ENCODE measurements at regions not wholly inside any gene's neighbourhood (a gene's known extent, or its start where the extent isn't known, plus 50 kb on each side); places are given as distances from the start of the nearest gene placed in this dataset.
"Not testable (repeated sequence)": the region's sequence is repeated elsewhere in the genome, so short reads cannot be mapped to it uniquely, and the experiment has no call there.

DNA sequence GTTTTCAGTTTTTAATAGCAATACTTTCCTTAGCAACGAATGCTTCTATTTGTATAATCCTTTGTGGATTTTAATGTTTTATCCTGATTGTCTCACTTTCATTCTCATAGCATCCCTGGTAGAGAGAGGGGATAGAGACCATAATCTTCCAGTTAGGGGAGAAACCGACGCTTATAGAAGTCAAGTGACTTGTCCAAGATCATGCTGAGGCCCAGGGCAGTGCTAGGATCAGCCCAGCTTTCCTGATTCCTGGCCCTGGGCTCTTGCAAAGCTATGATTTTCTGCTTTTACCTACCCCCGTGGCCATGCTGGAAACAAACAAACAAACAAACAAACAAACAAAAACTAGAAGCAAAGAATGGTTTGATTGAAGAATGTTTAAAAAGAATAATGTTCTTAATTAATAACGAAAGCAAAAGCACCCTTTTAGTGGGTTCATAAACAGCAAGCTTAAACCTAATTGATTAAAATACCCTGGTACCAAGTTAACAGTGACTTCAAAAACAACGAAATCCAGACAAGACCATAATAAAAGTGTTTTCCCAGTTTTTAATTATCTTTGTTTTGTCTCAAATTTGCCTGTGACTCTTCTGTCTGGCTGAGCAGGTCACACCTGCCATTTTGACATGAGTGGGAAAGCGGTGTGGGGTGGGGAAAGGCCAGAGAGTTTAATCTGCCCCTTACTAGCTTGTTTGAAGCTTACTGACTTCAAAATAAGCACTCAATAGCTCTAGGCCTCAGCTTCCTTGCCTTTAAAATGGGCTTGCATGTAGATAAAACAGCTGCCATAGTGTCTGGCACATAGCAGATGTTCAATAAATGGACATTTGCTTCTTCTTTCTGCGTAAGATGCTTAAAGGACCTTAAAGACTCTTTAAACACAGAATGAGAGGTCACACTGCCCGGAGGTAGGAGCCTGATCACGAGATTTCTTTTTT lies 116.6 kb upstream of the MYCN start:
- Histone ChIP-seq H3K9me3 (no peaks in the 10 kb centered on the region), H3K36me3 (no peaks in the 10 kb centered on the region), H3K27ac (no peak overlapping the region), H3K4me1 (no peaks in the 10 kb centered on the region), H3K4me3 (no peak overlapping the region), H3K27me3 (no peaks in the 10 kb centered on the region)
- 80 to 82% methylated on average over 10 of the region's 10 CpGs for WGBS, 2 donors
- ATAC-seq (ENCODE audit: low FRiP score in 2 of 2) (no peak), DNase-seq (no peak)
- TF ChIP-seq POLR2AphosphoS5 (IDR thresholded peaks at IDR 0.05) (no peak), POLR2A (IDR thresholded peaks at IDR 0.05) (no peak), EP300 (IDR thresholded peaks at IDR 0.05) (no peak)
- TF ChIP-seq, protein P1, sequence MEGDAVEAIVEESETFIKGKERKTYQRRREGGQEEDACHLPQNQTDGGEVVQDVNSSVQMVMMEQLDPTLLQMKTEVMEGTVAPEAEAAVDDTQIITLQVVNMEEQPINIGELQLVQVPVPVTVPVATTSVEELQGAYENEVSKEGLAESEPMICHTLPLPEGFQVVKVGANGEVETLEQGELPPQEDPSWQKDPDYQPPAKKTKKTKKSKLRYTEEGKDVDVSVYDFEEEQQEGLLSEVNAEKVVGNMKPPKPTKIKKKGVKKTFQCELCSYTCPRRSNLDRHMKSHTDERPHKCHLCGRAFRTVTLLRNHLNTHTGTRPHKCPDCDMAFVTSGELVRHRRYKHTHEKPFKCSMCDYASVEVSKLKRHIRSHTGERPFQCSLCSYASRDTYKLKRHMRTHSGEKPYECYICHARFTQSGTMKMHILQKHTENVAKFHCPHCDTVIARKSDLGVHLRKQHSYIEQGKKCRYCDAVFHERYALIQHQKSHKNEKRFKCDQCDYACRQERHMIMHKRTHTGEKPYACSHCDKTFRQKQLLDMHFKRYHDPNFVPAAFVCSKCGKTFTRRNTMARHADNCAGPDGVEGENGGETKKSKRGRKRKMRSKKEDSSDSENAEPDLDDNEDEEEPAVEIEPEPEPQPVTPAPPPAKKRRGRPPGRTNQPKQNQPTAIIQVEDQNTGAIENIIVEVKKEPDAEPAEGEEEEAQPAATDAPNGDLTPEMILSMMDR (IDR thresholded peaks at IDR 0.05), result no peak

DNA sequence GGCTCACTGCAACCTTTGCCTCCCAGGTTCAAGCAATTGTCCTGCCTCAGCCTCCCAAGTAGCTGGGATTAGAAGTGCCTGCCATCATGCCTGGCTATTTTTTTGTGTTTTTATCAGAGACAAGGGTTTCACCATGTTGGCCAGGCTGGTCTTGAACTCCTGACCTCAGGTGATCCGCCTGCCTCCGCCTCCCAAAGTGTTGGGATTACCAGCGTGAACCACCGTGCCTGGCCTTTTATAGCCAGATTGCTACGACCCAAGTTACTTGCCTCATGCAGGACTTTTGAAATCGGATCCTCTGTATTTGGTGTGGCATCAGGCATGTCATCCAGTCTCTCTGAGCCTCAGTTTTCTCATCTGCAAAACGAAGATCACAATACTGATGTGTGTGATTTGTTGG lies 115.9 kb upstream of the MYCN start:
- not testable (repeated sequence) for H3K27ac ChIP-seq; H3K27me3 ChIP-seq; ATAC-seq (ENCODE audit: low FRiP score in 2 of 2); H3K4me3 ChIP-seq; H3K9me3 ChIP-seq; DNase-seq; H3K36me3 ChIP-seq; H3K4me1 ChIP-seq
- 84 to 85% methylated on average over 7 of the region's 7 CpGs for WGBS, 2 donors

DNA sequence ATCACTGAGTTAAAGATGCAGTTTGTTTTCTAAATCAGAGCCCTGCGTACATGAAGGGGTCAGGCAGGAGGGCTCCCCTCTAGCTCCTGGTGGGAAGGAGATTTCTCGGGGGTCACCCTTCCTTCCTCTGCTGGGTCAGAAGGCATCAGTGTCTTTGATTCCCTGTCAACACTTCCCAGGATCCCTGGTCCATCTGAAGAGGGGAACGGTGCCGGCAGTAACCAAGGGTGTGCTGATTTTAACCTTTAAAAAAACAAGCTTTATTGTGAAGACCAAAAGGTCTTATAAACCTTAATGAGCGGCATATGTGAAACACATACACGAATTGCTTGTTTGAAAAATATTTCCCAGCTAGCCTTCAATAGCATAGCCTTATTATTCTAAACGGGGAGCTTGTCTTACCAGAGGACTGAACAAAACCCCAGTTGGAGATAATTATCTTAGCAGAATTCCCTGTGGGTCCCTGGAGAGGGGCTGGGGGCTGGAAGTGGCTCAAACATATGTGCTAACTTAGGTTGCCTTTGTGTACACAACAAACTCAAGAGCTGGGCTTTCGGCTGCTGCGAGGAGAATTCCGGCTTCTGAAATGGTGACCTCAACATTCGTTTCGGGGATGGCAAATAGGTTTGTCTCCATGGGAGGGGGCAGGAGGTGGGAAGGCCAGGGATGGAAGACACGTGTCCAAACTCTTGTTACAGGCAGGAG lies 114.9 kb upstream of the MYCN start:
- no peaks in the 10 kb centered on the region for H3K9me3 ChIP-seq
- TF ChIP-seq POLR2A (IDR thresholded peaks at IDR 0.05) (no peak), POLR2AphosphoS5 (IDR thresholded peaks at IDR 0.05) (no peak), EP300 (IDR thresholded peaks at IDR 0.05) (no peak)
- TF ChIP-seq, protein P1 (IDR thresholded peaks at IDR 0.05), result no peak
- 74 to 81% methylated on average over 13 of the region's 13 CpGs for WGBS, 2 donors

GRCh38 chr2:15826273-15826717 lies 114.1 kb upstream of the MYCN start:
- WGBS, 2 donors, result 54 to 68% methylated on average over 8 of the region's 8 CpGs
- H3K4me1 ChIP-seq, result no peaks in the 10 kb centered on the region
- H3K4me3 ChIP-seq, result no peak overlapping the region
- no peaks in the 10 kb centered on the region for H3K36me3 ChIP-seq
- TF ChIP-seq EP300 (IDR thresholded peaks at IDR 0.05), result no peak
- TF ChIP-seq POLR2A (IDR thresholded peaks at IDR 0.05), result no peak
- TF ChIP-seq, protein P1 (IDR thresholded peaks at IDR 0.05), result no peak
- TF ChIP-seq POLR2AphosphoS5 (IDR thresholded peaks at IDR 0.05), result no peak
- ATAC-seq (ENCODE audit: low FRiP score in 2 of 2) (no peak), DNase-seq (no peak)
- no peaks in the 10 kb centered on the region for H3K27me3 ChIP-seq
- H3K27ac ChIP-seq, result no peak overlapping the region
- no peaks in the 10 kb centered on the region for H3K9me3 ChIP-seq

More for the DNA sequence above, 114.9 kb upstream of the MYCN start:
- H3K36me3 ChIP-seq, result no peaks in the 10 kb centered on the region
- ATAC-seq (ENCODE audit: low FRiP score in 2 of 2), result no peak
- H3K27me3 ChIP-seq, result no peaks in the 10 kb centered on the region
- no peaks in the 10 kb centered on the region for H3K4me1 ChIP-seq
- DNase-seq, result no peak
- H3K27ac ChIP-seq, result no peak overlapping the region
- H3K4me3 ChIP-seq, result no peak overlapping the region

- Histone ChIP-seq H3K27me3 (no peaks in the 10 kb centered on the region), H3K4me3 (no peak overlapping the region), H3K4me1 (no peaks in the 10 kb centered on the region), H3K9me3 (no peaks in the 10 kb centered on the region), H3K27ac (no peak overlapping the region), H3K36me3 (no peaks in the 10 kb centered on the region)
- DNase-seq (no peak), ATAC-seq (ENCODE audit: low FRiP score in 2 of 2) (no peak)
- WGBS, 2 donors, result 84 to 99% methylated on average over 4 of the region's 4 CpGs
- TF ChIP-seq POLR2A (IDR thresholded peaks at IDR 0.05), result no peak
These were observed 113.3 kb upstream of the MYCN start for GRCh38 chr2:15827001-15827400.
